ENCODE measurements at regions not wholly inside any gene's neighbourhood (a gene's known extent, or its start where the extent isn't known, plus 50 kb on each side); places are given as distances from the start of the nearest gene placed in this dataset.

DNA sequence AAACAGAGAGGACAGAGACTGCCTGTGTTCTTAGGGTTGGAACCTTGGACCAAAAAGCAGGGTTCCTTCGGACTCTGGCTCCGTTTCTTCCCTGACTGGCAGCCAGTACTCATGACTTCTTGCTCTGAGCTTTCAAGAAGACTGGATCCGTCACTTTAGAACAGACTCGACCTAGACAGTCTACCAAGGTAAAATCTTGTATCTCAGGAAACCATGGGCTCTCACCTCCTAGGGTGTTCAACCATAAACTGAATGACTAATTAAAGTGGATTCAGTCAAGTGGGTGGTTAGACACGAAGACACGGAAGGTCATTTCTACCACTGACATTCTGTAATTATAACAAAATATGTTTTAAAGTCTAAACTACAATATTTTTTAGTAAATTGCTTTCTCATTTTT lies 153.8 kb upstream of the SLC39A10 start:
- Histone ChIP-seq H3F3A (ENCODE audit: insufficient read depth, low read depth) (no peaks in the 10 kb centered on the region), H3K27ac (no peak overlapping the region), H3K36me3 (ENCODE audit: low read depth) (no peaks in the 10 kb centered on the region), H3K9me3 (ENCODE audit: insufficient read depth, low read depth) (no peaks in the 10 kb centered on the region), H3K4me1 (replicated peaks; ENCODE audit: insufficient read depth) (no peaks in the 10 kb centered on the region), H3K4me2 (no peak overlapping the region), H3K9me2 (ENCODE audit: insufficient read depth) (no peaks in the 10 kb centered on the region), H3K79me2 (ENCODE audit: low read depth) (no peaks in the 10 kb centered on the region), H3K4me3 (no peak overlapping the region), H2AFZ (no peak overlapping the region), H3K27me3 (ENCODE audit: insufficient read depth, low read depth) (no peaks in the 10 kb centered on the region), H4K20me1 (ENCODE audit: insufficient read depth) (no peaks in the 10 kb centered on the region)
- intact Hi-C loops (cut with micrococcal nuclease; ENCODE audit: unreplicated experiment), result no loop called here
- no TSS peak for BruUV-seq (replicated peaks)
- CTCF ChIA-PET, result no interaction called here
- no peak for DNase-seq
- POLR2A ChIA-PET (ENCODE audit: unreplicated experiment), result no interaction called here
- TF ChIP-seq CTCF (conservative IDR thresholded peaks at IDR 0.05), result no peak
- no peak for TF ChIP-seq EZH2 (IDR thresholded peaks at IDR 0.05; ENCODE audit: low read depth)

DNA sequence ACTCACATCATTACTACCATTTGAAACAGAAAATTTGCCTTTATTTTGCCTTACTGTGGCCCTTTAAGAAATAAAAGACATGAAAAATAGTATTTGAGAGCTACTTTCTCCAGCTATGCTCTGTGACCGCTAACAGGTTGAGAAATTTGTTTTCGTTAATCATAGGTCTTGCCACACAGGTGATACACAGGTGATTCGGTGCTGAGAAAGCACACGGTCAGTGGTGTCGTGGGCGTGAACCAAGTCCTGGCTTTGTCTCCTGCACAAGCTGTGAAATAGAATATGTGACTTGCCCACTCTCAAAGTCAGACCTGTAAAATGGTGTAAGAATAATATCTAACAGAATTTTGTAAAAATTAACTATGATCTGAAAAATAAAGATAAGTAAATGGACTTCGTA lies 155.3 kb upstream of the SLC39A10 start:
- H4K20me1 ChIP-seq (ENCODE audit: insufficient read depth), result no peaks in the 10 kb centered on the region
- no peaks in the 10 kb centered on the region for H3K9me2 ChIP-seq (ENCODE audit: insufficient read depth)
- H3K4me2 ChIP-seq, result no peak overlapping the region
- ChIA-PET CTCF (no interaction called here), POLR2A (ENCODE audit: unreplicated experiment) (no interaction called here)
- H3K36me3 ChIP-seq (ENCODE audit: low read depth), result no peaks in the 10 kb centered on the region
- H3K79me2 ChIP-seq (ENCODE audit: low read depth), result no peaks in the 10 kb centered on the region
- no peak overlapping the region for H3K4me3 ChIP-seq
- TF ChIP-seq EZH2 (IDR thresholded peaks at IDR 0.05; ENCODE audit: low read depth), result no peak
- TF ChIP-seq CTCF (conservative IDR thresholded peaks at IDR 0.05), result no peak
- no peak for DNase-seq
- BruUV-seq (replicated peaks), result no TSS peak
- intact Hi-C loops (cut with micrococcal nuclease; ENCODE audit: unreplicated experiment), result no loop called here
- H3K4me1 ChIP-seq (replicated peaks; ENCODE audit: insufficient read depth), result no peaks in the 10 kb centered on the region
- H3K9me3 ChIP-seq (ENCODE audit: insufficient read depth, low read depth), result no peaks in the 10 kb centered on the region
- no peaks in the 10 kb centered on the region for H3F3A ChIP-seq (ENCODE audit: insufficient read depth, low read depth)
- H2AFZ ChIP-seq, result no peak overlapping the region
- H3K27me3 ChIP-seq (ENCODE audit: insufficient read depth, low read depth), result no peaks in the 10 kb centered on the region
- H3K27ac ChIP-seq, result no peak overlapping the region

DNA sequence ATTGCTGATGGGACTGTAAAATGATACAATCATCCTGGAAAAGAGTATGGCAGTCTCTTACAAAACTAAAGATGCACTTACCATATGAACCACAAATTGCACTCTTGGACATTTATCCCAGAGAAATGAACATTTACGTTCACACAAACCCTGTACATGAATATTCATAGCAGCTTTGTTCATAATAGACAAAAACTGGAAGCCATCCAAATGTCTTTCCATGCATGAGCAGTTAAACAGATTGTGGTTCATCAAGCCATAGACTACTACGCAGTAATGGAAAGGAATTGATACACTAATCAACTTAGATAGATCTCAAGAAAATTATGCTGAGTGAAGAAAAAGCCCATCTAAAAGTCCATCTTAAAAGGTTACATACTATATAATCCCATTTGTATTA lies 156.1 kb upstream of the SLC39A10 start:
- Histone ChIP-seq H2AFZ (no peak overlapping the region), H4K20me1 (ENCODE audit: insufficient read depth) (no peaks in the 10 kb centered on the region), H3K79me2 (ENCODE audit: low read depth) (no peaks in the 10 kb centered on the region), H3K27ac (no peak overlapping the region), H3K4me3 (no peak overlapping the region), H3K9me3 (ENCODE audit: insufficient read depth, low read depth) (no peaks in the 10 kb centered on the region), H3K4me2 (no peak overlapping the region), H3F3A (ENCODE audit: insufficient read depth, low read depth) (no peaks in the 10 kb centered on the region), H3K27me3 (ENCODE audit: insufficient read depth, low read depth) (no peaks in the 10 kb centered on the region), H3K36me3 (ENCODE audit: low read depth) (no peaks in the 10 kb centered on the region), H3K4me1 (replicated peaks; ENCODE audit: insufficient read depth) (no peaks in the 10 kb centered on the region), H3K9me2 (ENCODE audit: insufficient read depth) (no peaks in the 10 kb centered on the region)
- DNase-seq, result no peak
- BruUV-seq (replicated peaks), result no TSS peak
- TF ChIP-seq CTCF (conservative IDR thresholded peaks at IDR 0.05) (no peak), EZH2 (IDR thresholded peaks at IDR 0.05; ENCODE audit: low read depth) (no peak)
- intact Hi-C loops (cut with micrococcal nuclease; ENCODE audit: unreplicated experiment), result no loop called here
- ChIA-PET CTCF (no interaction called here), POLR2A (ENCODE audit: unreplicated experiment) (no interaction called here)

All from PC-9 (cell line).